HepG2 (cell line): ENCODE measurements at regions not wholly inside any gene's neighbourhood (a gene's known extent, or its start where the extent isn't known, plus 50 kb on each side); places are given as distances from the start of the nearest gene placed in this dataset.

Experiments
- ATAC-seq: fragments of 200-7000 bp; cut with Tn5 transposase; 3 replicates; pipeline ENCODE4 v1.9.1; 2020; ENCODE audit warnings: mild to moderate bottlenecking, moderate library complexity
- BruUV-seq: library from RNA; stranded (reverse); fragments of 400-500 nt; replicated peaks from 2 replicates; lab custom pipeline; 2021; lab: Mats Ljungman, UMichigan
- CTCF ChIA-PET: fragments of 300-600 bp; formaldehyde crosslinking; extraction: SDS; loops from one replicate; lab custom pipeline; 2021; ENCODE audit warnings: low total read pairs, inconsistent platforms, low intra/inter-chr PET ratio; lab: Yijun Ruan, JAX
- POLR2A ChIA-PET: fragments of 350-600 bp; sonication (Branson Sonifier 250); formaldehyde crosslinking; loops from one replicate; lab custom pipeline; 2020; ENCODE audit warnings: antibody characterized with exemption, inconsistent platforms; lab: Yijun Ruan, JAX
- DNase-seq: peaks from one replicate; pipeline ENCODE4 v3.0.0-alpha.2; 2015; ENCODE audit warnings: low spot score
- FAIRE-seq: peaks from 3 replicates; lab custom pipeline; 2011; peaks lifted over from hg19 to GRCh38; lab: Jason Lieb, UNC
- H2AFZ ChIP-seq: one replicate; pipeline ENCODE4 v1.6.1; 2011; ENCODE audit warnings: low read length, inconsistent platforms
- H3K27ac ChIP-seq: fragments of 300-600 bp; 3 replicates; pipeline ENCODE4 v1.8.0; 2011; ENCODE audit warnings: mixed run types, mild to moderate bottlenecking, mixed read lengths, low read length, inconsistent platforms; ENCODE audit not compliant: insufficient read depth; ENCODE audit errors: extremely low read length
- H3K27me3 ChIP-seq, 2 experiments: fragments of 200-600 bp in 1 of 2; 2 replicates in 1 of 2; 3 replicates in 1 of 2; pipeline versions ENCODE4 v1.6.0 to v1.8.0; 2011; ENCODE audit warnings: low read length in 2 of 2, mild to moderate bottlenecking in 2 of 2, moderate library complexity in 2 of 2, inconsistent platforms in 1 of 2; ENCODE audit not compliant: insufficient read depth in 2 of 2, control insufficient read depth in 1 of 2
- H3K36me3 ChIP-seq, 2 experiments: fragments of 200-600 bp in 1 of 2; replicated peaks in 1 of 2; 2 replicates in 1 of 2; 3 replicates in 1 of 2; pipeline versions ENCODE4 v1.5.1 to v1.8.0; 2011; ENCODE audit warnings: low read length in 2 of 2, inconsistent platforms in 1 of 2; ENCODE audit not compliant: insufficient read depth in 2 of 2, control insufficient read depth in 1 of 2
- H3K4me1 ChIP-seq: 2 replicates; pipeline ENCODE4 v1.5.1; 2012; ENCODE audit warnings: low read length, inconsistent platforms; ENCODE audit not compliant: insufficient read depth
- H3K4me2 ChIP-seq: 2 replicates; pipeline ENCODE4 v1.6.0; 2011; ENCODE audit warnings: low read depth, low read length, inconsistent platforms
- H3K4me3 ChIP-seq, 3 experiments: fragments of 200-600 bp in 1 of 3; sonication (generic), shearing (Covaris generic) in 1 of 3; replicated peaks in 1 of 3; 2 replicates each; pipeline ENCODE4 v1.5.1; 2011 to 2016; ENCODE audit warnings: low read length in 3 of 3, inconsistent platforms in 2 of 3, low read depth in 2 of 3, mild to moderate bottlenecking in 2 of 3, control low read depth in 1 of 3, mixed read lengths in 1 of 3; ENCODE audit not compliant: insufficient read depth in 1 of 3
- H3K79me2 ChIP-seq: one replicate; pipeline ENCODE4 v1.6.1; 2011; ENCODE audit warnings: low read length, inconsistent platforms; ENCODE audit not compliant: insufficient read depth
- H3K9ac ChIP-seq: 2 replicates; pipeline ENCODE4 v1.6.0; 2011; ENCODE audit warnings: mild to moderate bottlenecking, low read depth, low read length, inconsistent platforms; ENCODE audit not compliant: insufficient read depth
- H3K9me3 ChIP-seq: 2 replicates; pipeline ENCODE4 v1.5.1; 2012; ENCODE audit warnings: mild to moderate bottlenecking, low read length
- H4K20me1 ChIP-seq: 2 replicates; pipeline ENCODE4 v1.6.0; 2011; ENCODE audit warnings: inconsistent platforms, mild to moderate bottlenecking, low read length, moderate library complexity; ENCODE audit not compliant: insufficient read depth
- HNRNPH1 ChIP-seq: fragments of 200-400 bp; formaldehyde crosslinking; optimal IDR thresholded peaks from 2 replicates; pipeline ENCODE3; 2017; ENCODE audit warnings: mild to moderate bottlenecking, low read depth, low read length
- POGZ ChIP-seq: sonication (generic); formaldehyde crosslinking; IDR thresholded peaks from 2 replicates; pipeline ENCODE4 v1.4.0; 2020; ENCODE audit warnings: mild to moderate bottlenecking, missing genetic modification reagents
- RBAK ChIP-seq: sonication (generic); formaldehyde crosslinking; IDR thresholded peaks from 2 replicates; pipeline ENCODE4 v1.5.1; 2020; ENCODE audit warnings: mild to moderate bottlenecking, missing genetic modification reagents
- SMAD1 ChIP-seq: sonication (generic); formaldehyde crosslinking; IDR thresholded peaks from 2 replicates; pipeline ENCODE4 v1.4.0; 2020; ENCODE audit warnings: missing genetic modification reagents, low read depth, mild to moderate bottlenecking, borderline replicate concordance
- ZFP82 ChIP-seq: sonication (generic); formaldehyde crosslinking; IDR thresholded peaks from 2 replicates; pipeline ENCODE4 v1.5.1; 2020; ENCODE audit warnings: mild to moderate bottlenecking, missing genetic modification reagents, borderline replicate concordance
- ZNF430 ChIP-seq: sonication (generic); formaldehyde crosslinking; IDR thresholded peaks from 2 replicates; pipeline ENCODE4 v1.9.0; 2021; ENCODE audit warnings: mild to moderate bottlenecking, missing genetic modification reagents
- WGBS: methylation state at CpG from one replicate; pipeline ENCODE4 v1.1.6; 2017; ENCODE audit warnings: low lambda C conversion rate; 5-methylcytosine and 5-hydroxymethylcytosine counted together
- in situ Hi-C: cut with HindIII; loops from 2 replicates; pipeline ENCODE4 v1.10.0; 2017; ENCODE audit warnings: low pct_unique_long_range_greater_than_20kb; ENCODE audit not compliant: extremely low pct_ligation_motif_present
- intact Hi-C: fragments of 100-400 bp; cut with micrococcal nuclease; formaldehyde crosslinking; loops from one replicate; pipeline ENCODE4 v1.10.0; 2022; ENCODE audit not compliant: unreplicated experiment
- TF ChIP-seq, protein P1 (sequence below): sonication (generic); formaldehyde crosslinking; IDR thresholded peaks from 2 replicates; pipeline ENCODE4 v1.4.0; 2020; ENCODE audit warnings: missing genetic modification reagents, mild to moderate bottlenecking, borderline replicate concordance
- TF ChIP-seq, protein P2 (sequence below): sonication (generic); formaldehyde crosslinking; IDR thresholded peaks from 2 replicates; pipeline ENCODE4 v1.5.0; 2020; ENCODE audit warnings: missing genetic modification reagents, mild to moderate bottlenecking, borderline replicate concordance
- TF ChIP-seq, protein P3 (sequence below): sonication (generic); formaldehyde crosslinking; IDR thresholded peaks from 2 replicates; pipeline ENCODE4 v1.5.1; 2020; ENCODE audit warnings: missing genetic modification reagents, mild to moderate bottlenecking, borderline replicate concordance

DNA sequence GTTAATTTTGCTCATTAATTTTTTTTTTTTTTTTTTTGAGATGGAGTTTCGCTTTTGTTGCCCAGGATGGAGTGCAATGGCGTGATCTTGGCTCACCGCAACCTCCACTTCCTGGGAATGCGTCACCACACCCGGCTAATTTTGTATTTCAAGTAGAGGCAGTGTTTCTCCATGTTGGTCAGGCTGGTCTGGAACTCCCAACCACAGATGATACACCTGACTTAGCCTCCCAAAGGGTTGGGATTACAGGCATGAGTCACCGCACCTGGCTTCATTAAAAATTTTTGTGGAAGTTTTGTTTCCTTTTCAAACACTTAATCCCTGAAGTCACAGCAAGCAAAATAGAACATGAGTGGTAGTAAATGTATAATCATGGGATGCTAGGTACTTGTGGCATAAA lies 857.2 kb upstream of the PHF14 start:
- ATAC-seq (no peak), FAIRE-seq (no peak), DNase-seq (no peak)
- no peak overlapping the region for H3K27ac ChIP-seq
- no peak overlapping the region for H3K4me2 ChIP-seq
- no peaks in the 10 kb centered on the region for H3K27me3 ChIP-seq
- no peak overlapping the region for H2AFZ ChIP-seq
- ChIA-PET POLR2A (no interaction called here), CTCF (no interaction called here)
- no peaks in the 10 kb centered on the region for H3K79me2 ChIP-seq
- in situ Hi-C loops (no loop called here), intact Hi-C loops (no loop called here)
- TF ChIP-seq ZNF430 (CRISPR knock-in tag) (no peak), POGZ (CRISPR knock-in tag) (no peak), SMAD1 (CRISPR knock-in tag) (no peak), HNRNPH1 (no peak)
- TF ChIP-seq, protein P1, sequence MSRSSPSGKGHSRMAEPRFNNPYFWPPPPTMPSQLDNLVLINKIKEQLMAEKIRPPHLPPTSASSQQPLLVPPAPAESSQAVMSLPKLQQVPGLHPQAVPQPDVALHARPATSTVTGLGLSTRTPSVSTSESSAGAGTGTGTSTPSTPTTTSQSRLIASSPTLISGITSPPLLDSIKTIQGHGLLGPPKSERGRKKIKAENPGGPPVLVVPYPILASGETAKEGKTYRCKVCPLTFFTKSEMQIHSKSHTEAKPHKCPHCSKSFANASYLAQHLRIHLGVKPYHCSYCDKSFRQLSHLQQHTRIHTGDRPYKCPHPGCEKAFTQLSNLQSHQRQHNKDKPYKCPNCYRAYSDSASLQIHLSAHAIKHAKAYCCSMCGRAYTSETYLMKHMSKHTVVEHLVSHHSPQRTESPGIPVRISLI (CRISPR knock-in tag) = no peak
- no peaks in the 10 kb centered on the region for H3K36me3 ChIP-seq
- H3K4me1 ChIP-seq = no peaks in the 10 kb centered on the region
- no peaks in the 10 kb centered on the region for H4K20me1 ChIP-seq
- H3K9ac ChIP-seq = no peak overlapping the region
- BruUV-seq = no TSS peak
- no peak overlapping the region for H3K4me3 ChIP-seq
- 19% methylated on average over 6 of the region's 6 CpGs for WGBS
- peaks cover 75% of the 10 kb centered on the region for H3K9me3 ChIP-seq

DNA sequence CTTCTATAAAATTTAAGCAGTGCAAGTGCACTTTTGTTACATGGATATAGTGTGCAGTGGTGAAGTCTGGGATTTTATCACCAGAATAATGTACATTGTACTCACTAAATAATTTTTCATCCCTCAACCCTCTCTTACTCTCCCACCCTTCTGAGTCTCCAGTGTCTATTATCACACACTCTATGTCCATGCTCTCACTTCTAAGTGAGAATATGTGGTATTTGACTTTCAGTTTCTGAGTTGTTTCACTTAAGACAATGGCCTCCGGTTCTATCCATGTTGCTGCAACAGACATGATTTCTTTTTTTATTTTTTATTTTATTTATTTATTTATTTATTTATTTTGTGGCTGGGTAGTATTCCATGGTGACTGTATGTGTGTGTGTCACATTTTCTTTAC lies 855.9 kb upstream of the PHF14 start:
- no peak overlapping the region for H3K9ac ChIP-seq
- H2AFZ ChIP-seq = no peak overlapping the region
- ChIA-PET POLR2A (no interaction called here), CTCF (no interaction called here)
- H3K27me3 ChIP-seq = no peaks in the 10 kb centered on the region
- ATAC-seq (no peak), DNase-seq (no peak), FAIRE-seq (no peak)
- H4K20me1 ChIP-seq = no peaks in the 10 kb centered on the region
- H3K4me2 ChIP-seq = no peak overlapping the region
- 3% methylated on average over 1 of the region's 1 CpG for WGBS
- in situ Hi-C loops (no loop called here), intact Hi-C loops (no loop called here)
- peaks cover 81% of the 10 kb centered on the region for H3K9me3 ChIP-seq
- H3K36me3 ChIP-seq = no peaks in the 10 kb centered on the region
- H3K27ac ChIP-seq = no peak overlapping the region
- H3K79me2 ChIP-seq = no peaks in the 10 kb centered on the region
- no peak overlapping the region for H3K4me3 ChIP-seq
- no TSS peak for BruUV-seq
- H3K4me1 ChIP-seq = no peaks in the 10 kb centered on the region
- TF ChIP-seq, protein P2, sequence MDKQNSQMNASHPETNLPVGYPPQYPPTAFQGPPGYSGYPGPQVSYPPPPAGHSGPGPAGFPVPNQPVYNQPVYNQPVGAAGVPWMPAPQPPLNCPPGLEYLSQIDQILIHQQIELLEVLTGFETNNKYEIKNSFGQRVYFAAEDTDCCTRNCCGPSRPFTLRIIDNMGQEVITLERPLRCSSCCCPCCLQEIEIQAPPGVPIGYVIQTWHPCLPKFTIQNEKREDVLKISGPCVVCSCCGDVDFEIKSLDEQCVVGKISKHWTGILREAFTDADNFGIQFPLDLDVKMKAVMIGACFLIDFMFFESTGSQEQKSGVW (CRISPR knock-in tag) = no peak
- TF ChIP-seq RBAK (CRISPR knock-in tag) (no peak), ZFP82 (CRISPR knock-in tag) (no peak)
- TF ChIP-seq, protein P3, sequence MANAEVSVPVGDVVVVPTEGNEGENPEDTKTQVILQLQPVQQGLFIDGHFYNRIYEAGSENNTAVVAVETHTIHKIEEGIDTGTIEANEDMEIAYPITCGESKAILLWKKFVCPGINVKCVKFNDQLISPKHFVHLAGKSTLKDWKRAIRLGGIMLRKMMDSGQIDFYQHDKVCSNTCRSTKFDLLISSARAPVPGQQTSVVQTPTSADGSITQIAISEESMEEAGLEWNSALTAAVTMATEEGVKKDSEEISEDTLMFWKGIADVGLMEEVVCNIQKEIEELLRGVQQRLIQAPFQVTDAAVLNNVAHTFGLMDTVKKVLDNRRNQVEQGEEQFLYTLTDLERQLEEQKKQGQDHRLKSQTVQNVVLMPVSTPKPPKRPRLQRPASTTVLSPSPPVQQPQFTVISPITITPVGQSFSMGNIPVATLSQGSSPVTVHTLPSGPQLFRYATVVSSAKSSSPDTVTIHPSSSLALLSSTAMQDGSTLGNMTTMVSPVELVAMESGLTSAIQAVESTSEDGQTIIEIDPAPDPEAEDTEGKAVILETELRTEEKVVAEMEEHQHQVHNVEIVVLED (CRISPR knock-in tag) = no peak
